ENCODE measurements at regions not wholly inside any gene's neighbourhood (a gene's known extent, or its start where the extent isn't known, plus 50 kb on each side); places are given as distances from the start of the nearest gene placed in this dataset.

DNA sequence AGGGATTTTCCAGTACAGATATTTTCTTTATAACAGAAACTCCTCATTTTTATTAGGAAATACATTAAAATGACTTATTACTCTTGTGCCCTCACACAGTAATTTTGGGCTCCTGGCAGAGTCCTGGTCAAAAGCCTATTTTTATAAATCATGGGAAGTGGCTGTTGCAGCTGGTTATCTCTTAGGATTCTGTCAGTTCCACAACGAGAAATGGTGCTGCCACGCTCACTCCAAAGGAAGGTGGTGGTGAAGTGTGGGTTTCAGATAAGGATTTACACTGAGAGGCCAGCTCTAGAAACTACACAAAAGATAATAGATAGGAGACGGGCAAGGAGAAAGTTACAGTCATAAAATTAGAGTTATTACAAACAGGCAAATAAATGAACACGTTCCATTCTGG, 159.2 kb upstream of the FAM241A start:
- H3K27ac Mint-ChIP-seq: no peak overlapping the region
- TF ChIP-seq CTCF (IDR thresholded peaks at IDR 0.05; ENCODE audit: unreplicated experiment in 3 of 3): no peak
- H3K4me3 Mint-ChIP-seq: no peak overlapping the region
- H3K27me3 Mint-ChIP-seq (ENCODE audit: low read depth): peaks cover 11% of the 10 kb centered on the region
- H3K36me3 Mint-ChIP-seq (ENCODE audit: low read depth): no peaks in the 10 kb centered on the region
- no peaks in the 10 kb centered on the region for H3K9me3 Mint-ChIP-seq
- peaks cover 8% of the 10 kb centered on the region for H3K4me1 Mint-ChIP-seq

GRCh38 chr4:111988514-111988913, 156.7 kb upstream of the FAM241A start:
- H3K27ac Mint-ChIP-seq: no peak overlapping the region
- no peak for TF ChIP-seq CTCF (IDR thresholded peaks at IDR 0.05; ENCODE audit: unreplicated experiment in 3 of 3)
- no peak overlapping the region for H3K4me3 Mint-ChIP-seq
- H3K4me1 Mint-ChIP-seq: peaks cover 14% of the 10 kb centered on the region
- H3K36me3 Mint-ChIP-seq (ENCODE audit: low read depth): no peaks in the 10 kb centered on the region
- H3K27me3 Mint-ChIP-seq (ENCODE audit: low read depth): peaks cover 11% of the 10 kb centered on the region
- no peaks in the 10 kb centered on the region for H3K9me3 Mint-ChIP-seq

- no peak for TF ChIP-seq CTCF (IDR thresholded peaks at IDR 0.05; ENCODE audit: unreplicated experiment in 3 of 3)
- peaks cover 12% of the 10 kb centered on the region for H3K27me3 Mint-ChIP-seq (ENCODE audit: low read depth)
- H3K4me3 Mint-ChIP-seq: no peak overlapping the region
- no peaks in the 10 kb centered on the region for H3K9me3 Mint-ChIP-seq
- H3K36me3 Mint-ChIP-seq (ENCODE audit: low read depth): no peaks in the 10 kb centered on the region
- peaks cover 14% of the 10 kb centered on the region for H3K4me1 Mint-ChIP-seq
- no peak overlapping the region for H3K27ac Mint-ChIP-seq
Measured at GRCh38 chr4:111989817-111990216, 155.4 kb upstream of the FAM241A start.

GRCh38 chr4:111991163-111991562, 154.1 kb upstream of the FAM241A start:
- peaks cover 6% of the 10 kb centered on the region for H3K4me1 Mint-ChIP-seq
- H3K27me3 Mint-ChIP-seq (ENCODE audit: low read depth): peaks cover 4% of the 10 kb centered on the region
- H3K27ac Mint-ChIP-seq: no peak overlapping the region
- H3K4me3 Mint-ChIP-seq: no peak overlapping the region
- H3K9me3 Mint-ChIP-seq: no peaks in the 10 kb centered on the region
- H3K36me3 Mint-ChIP-seq (ENCODE audit: low read depth): no peaks in the 10 kb centered on the region
- no peak for TF ChIP-seq CTCF (IDR thresholded peaks at IDR 0.05; ENCODE audit: unreplicated experiment in 3 of 3)

DNA sequence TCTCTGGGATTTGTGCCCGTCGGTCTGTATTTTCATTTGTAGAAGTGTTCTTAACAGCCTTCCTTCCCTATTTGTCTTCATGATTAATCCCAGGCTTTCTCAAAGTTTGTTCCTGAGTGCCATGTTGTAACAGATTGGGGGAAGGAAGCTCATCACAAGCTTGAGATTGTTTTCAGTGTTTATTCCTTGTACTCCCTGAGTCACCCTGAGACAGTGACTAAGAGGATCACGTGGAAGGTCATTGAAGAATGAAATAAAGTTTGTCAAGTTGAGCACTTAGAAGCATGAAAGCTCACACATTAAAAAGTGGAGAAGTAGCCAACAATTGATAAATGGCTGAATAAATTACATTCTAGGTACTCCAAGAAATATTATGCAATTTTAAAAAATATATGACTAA, 153.5 kb upstream of the FAM241A start:
- Mint-ChIP-seq H3K27me3 (ENCODE audit: low read depth) (peaks cover 8% of the 10 kb centered on the region), H3K36me3 (ENCODE audit: low read depth) (no peaks in the 10 kb centered on the region), H3K27ac (no peak overlapping the region), H3K4me3 (no peak overlapping the region), H3K9me3 (no peaks in the 10 kb centered on the region), H3K4me1 (peaks cover 6% of the 10 kb centered on the region)
- no peak for TF ChIP-seq CTCF (IDR thresholded peaks at IDR 0.05; ENCODE audit: unreplicated experiment in 3 of 3)

DNA sequence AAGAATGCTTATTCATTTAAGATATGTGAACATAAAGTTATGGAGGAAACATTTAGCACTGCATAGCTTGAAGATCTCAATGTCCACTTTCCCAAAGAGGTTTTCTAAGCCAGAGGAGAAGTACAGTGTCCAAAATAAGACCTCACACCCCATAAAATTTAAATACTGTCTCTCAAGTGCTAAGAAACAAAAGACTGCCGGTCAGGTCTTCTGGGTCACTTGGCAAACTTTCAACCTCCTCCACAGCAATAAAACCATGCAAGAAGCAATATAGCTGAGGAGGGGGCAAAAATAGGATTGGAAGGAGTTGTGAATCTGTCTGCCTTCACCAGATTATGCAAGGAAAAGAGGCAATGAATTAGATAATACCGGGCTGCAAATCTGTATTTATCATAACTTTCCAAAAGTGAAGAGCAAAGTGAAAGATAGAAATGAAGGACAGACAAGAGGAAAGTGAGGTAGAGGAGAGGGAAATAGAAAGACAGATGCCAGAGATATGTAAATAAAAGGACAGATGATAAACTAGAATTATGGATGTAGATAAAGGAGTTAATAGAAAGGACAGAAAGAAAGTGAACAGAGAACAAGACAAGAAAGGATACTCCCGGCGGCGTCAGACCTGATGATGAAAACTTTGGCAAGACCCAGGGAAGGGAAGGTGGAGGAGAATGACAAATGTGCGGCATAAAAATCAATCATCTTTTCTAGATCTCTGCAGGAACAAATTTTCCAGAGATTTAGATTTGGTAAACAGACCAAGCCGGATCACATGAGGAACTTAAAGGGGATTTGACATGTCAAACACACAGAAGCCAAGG, 152.7 kb upstream of the FAM241A start:
- Mint-ChIP-seq H3K27ac (peak overlapping the region in 2 of 3 experiments; percentile 0 to 1), H3K27me3 (ENCODE audit: low read depth) (peaks cover 8% of the 10 kb centered on the region), H3K4me1 (peaks cover 6% of the 10 kb centered on the region), H3K36me3 (ENCODE audit: low read depth) (no peaks in the 10 kb centered on the region), H3K9me3 (no peaks in the 10 kb centered on the region), H3K4me3 (peak overlapping the region in 1 of 3 experiments; percentile 2)
- TF ChIP-seq CTCF (IDR thresholded peaks at IDR 0.05; ENCODE audit: unreplicated experiment in 3 of 3): no peak
